SK-N-MC (cell line): ENCODE measurements at regions not wholly inside any gene's neighbourhood (a gene's known extent, or its start where the extent isn't known, plus 50 kb on each side); places are given as distances from the start of the nearest gene placed in this dataset.

Experiments used
- EZH2 ChIP-seq: fragments of 200-600 bp; sonication (generic); IDR thresholded peaks from one replicate; pipeline ENCODE4 v1.6.1; 2017; ENCODE audit warnings: antibody characterized with exemption
- FOXP2 ChIP-seq: optimal IDR thresholded peaks from 2 replicates; pipeline ENCODE3; 2011; ENCODE audit warnings: mild to moderate bottlenecking, moderate library complexity; ENCODE audit not compliant: insufficient read depth; ENCODE audit errors: extremely low read length, control extremely low read depth
- POLR2AphosphoS5 ChIP-seq: IDR thresholded peaks from 2 replicates; pipeline ENCODE4 v1.6.1; 2012; ENCODE audit warnings: mild to moderate bottlenecking, low read depth, low read length, borderline replicate concordance

- no peak for TF ChIP-seq POLR2AphosphoS5
- TF ChIP-seq EZH2: no peak
- no peak for TF ChIP-seq FOXP2
Measured at GRCh38 chr1:234870020-234870981, 258.3 kb downstream of the TOMM20 start.
